ENCODE measurements at regions not wholly inside any gene's neighbourhood (a gene's known extent, or its start where the extent isn't known, plus 50 kb on each side); places are given as distances from the start of the nearest gene placed in this dataset.

DNA sequence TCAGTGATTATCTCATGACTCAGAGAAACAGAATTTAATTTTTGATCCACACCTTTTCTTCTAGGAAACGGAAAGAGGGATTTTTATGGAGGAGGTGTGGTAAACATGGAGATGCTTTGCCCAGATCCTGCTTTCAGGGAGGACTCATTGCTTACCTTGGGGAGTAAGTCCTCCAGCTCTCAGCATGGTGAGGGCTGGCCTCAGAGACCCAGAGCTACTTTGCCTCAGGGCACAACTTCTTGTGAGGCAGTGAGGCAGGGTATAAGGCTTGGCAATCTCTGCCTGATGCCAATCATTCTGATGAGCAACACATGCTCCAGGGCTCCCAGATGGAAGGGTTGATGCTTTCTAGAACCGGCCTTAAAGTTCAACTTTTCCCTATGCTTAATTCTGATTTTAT lies 189.9 kb upstream of the DCC start:
- TF ChIP-seq, protein P1, sequence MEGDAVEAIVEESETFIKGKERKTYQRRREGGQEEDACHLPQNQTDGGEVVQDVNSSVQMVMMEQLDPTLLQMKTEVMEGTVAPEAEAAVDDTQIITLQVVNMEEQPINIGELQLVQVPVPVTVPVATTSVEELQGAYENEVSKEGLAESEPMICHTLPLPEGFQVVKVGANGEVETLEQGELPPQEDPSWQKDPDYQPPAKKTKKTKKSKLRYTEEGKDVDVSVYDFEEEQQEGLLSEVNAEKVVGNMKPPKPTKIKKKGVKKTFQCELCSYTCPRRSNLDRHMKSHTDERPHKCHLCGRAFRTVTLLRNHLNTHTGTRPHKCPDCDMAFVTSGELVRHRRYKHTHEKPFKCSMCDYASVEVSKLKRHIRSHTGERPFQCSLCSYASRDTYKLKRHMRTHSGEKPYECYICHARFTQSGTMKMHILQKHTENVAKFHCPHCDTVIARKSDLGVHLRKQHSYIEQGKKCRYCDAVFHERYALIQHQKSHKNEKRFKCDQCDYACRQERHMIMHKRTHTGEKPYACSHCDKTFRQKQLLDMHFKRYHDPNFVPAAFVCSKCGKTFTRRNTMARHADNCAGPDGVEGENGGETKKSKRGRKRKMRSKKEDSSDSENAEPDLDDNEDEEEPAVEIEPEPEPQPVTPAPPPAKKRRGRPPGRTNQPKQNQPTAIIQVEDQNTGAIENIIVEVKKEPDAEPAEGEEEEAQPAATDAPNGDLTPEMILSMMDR (conservative IDR thresholded peaks at IDR 0.05 in 1 of 2, IDR thresholded peaks at IDR 0.05 in 1 of 2; ENCODE audit: low read depth in 1 of 2, low read length in 2 of 2): no peak
- TF ChIP-seq EZH2 (IDR thresholded peaks at IDR 0.05; ENCODE audit: low read length, missing control alignments): no peak
- Histone ChIP-seq H3K4me3 (replicated peaks in 1 of 4; ENCODE audit: control extremely low read depth in 1 of 4, insufficient read depth in 1 of 4, low read depth in 3 of 4, low read length in 4 of 4) (no peak overlapping the region), H3K36me3 (ENCODE audit: control insufficient read depth, insufficient read depth, low read length) (no peaks in the 10 kb centered on the region), H3K9me3 (ENCODE audit: control insufficient read depth, insufficient read depth, low read depth, low read length) (no peaks in the 10 kb centered on the region), H3K27me3 (ENCODE audit: control insufficient read depth, insufficient read depth, low read length) (no peaks in the 10 kb centered on the region), H2AFZ (ENCODE audit: low read length) (no peak overlapping the region), H3K9ac (ENCODE audit: insufficient read depth, low read length) (no peak overlapping the region), H3K4me2 (ENCODE audit: extremely low read depth, insufficient read depth, low read length) (no peak overlapping the region), H3K79me2 (ENCODE audit: control insufficient read depth, insufficient read depth, low read length) (no peaks in the 10 kb centered on the region), H3K4me1 (ENCODE audit: control insufficient read depth, extremely low read depth, insufficient read depth, low read length) (no peaks in the 10 kb centered on the region), H4K20me1 (ENCODE audit: control insufficient read depth, extremely low read depth, insufficient read depth, low read length) (no peaks in the 10 kb centered on the region), H3K27ac (ENCODE audit: insufficient read depth, low read length) (no peak overlapping the region)
- DNase-seq (ENCODE audit: low read depth in 2 of 2): no peak

DNA sequence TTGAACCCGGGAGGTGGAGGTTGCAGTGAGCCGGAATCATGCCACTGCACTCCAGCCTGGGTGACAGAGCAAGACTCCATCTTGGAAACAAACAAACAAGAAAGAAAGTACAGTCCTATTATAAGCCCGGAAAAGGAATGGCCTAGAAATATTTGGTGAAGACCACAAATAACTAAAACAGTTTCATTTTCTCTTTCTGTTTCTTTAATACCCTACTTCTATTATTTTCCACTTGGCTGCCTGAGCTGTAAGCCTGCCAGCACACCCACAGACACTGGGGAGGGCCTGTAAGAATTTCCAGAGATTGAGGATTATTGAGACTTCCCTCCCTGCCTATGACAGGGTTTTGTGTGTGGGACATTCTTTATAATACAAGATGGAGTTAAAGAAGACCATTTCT lies 188.0 kb upstream of the DCC start:
- Histone ChIP-seq H3K4me3 (replicated peaks in 1 of 4; ENCODE audit: control extremely low read depth in 1 of 4, insufficient read depth in 1 of 4, low read depth in 3 of 4, low read length in 4 of 4) (no peak overlapping the region), H3K27me3 (ENCODE audit: control insufficient read depth, insufficient read depth, low read length) (no peaks in the 10 kb centered on the region), H3K36me3 (ENCODE audit: control insufficient read depth, insufficient read depth, low read length) (no peaks in the 10 kb centered on the region)

DNA sequence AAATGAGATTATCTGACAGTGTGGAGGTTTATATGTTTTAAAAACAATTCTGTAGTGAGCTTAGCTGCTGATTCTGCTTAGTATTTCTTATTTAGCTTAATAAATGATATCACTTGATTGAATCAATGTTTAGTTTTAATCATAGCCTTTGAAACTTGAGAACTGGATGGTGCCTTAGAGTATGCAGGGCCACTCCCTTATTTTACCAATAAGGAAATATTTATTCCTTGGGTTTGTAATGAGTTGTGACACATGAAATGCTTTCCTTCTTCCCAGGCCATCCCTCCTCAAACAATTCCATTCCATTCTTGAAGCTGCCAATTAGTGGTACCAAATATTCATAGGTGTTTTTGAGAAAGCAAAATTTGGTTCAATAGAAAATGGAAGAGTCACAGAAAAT lies 183.8 kb upstream of the DCC start:
- TF ChIP-seq, protein P1 (conservative IDR thresholded peaks at IDR 0.05 in 1 of 2, IDR thresholded peaks at IDR 0.05 in 1 of 2; ENCODE audit: low read depth in 1 of 2, low read length in 2 of 2): no peak
- no peak for TF ChIP-seq EZH2 (IDR thresholded peaks at IDR 0.05; ENCODE audit: low read length, missing control alignments)
- Histone ChIP-seq H3K79me2 (ENCODE audit: control insufficient read depth, insufficient read depth, low read length) (no peaks in the 10 kb centered on the region), H3K27ac (ENCODE audit: insufficient read depth, low read length) (no peak overlapping the region), H3K9ac (ENCODE audit: insufficient read depth, low read length) (no peak overlapping the region), H3K27me3 (ENCODE audit: control insufficient read depth, insufficient read depth, low read length) (no peaks in the 10 kb centered on the region), H3K4me3 (replicated peaks in 1 of 4; ENCODE audit: control extremely low read depth in 1 of 4, insufficient read depth in 1 of 4, low read depth in 3 of 4, low read length in 4 of 4) (no peak overlapping the region), H3K9me3 (ENCODE audit: control insufficient read depth, insufficient read depth, low read depth, low read length) (no peaks in the 10 kb centered on the region), H2AFZ (ENCODE audit: low read length) (no peak overlapping the region), H3K36me3 (ENCODE audit: control insufficient read depth, insufficient read depth, low read length) (no peaks in the 10 kb centered on the region), H4K20me1 (ENCODE audit: control insufficient read depth, extremely low read depth, insufficient read depth, low read length) (no peaks in the 10 kb centered on the region), H3K4me2 (ENCODE audit: extremely low read depth, insufficient read depth, low read length) (no peak overlapping the region), H3K4me1 (ENCODE audit: control insufficient read depth, extremely low read depth, insufficient read depth, low read length) (no peaks in the 10 kb centered on the region)
- no peak for DNase-seq (ENCODE audit: low read depth in 2 of 2)

More for the DNA sequence above, 188.0 kb upstream of the DCC start:
- no peak overlapping the region for H3K4me2 ChIP-seq (ENCODE audit: extremely low read depth, insufficient read depth, low read length)
- H3K9me3 ChIP-seq (ENCODE audit: control insufficient read depth, insufficient read depth, low read depth, low read length): no peaks in the 10 kb centered on the region
- H3K79me2 ChIP-seq (ENCODE audit: control insufficient read depth, insufficient read depth, low read length): no peaks in the 10 kb centered on the region
- H3K27ac ChIP-seq (ENCODE audit: insufficient read depth, low read length): no peak overlapping the region
- DNase-seq (ENCODE audit: low read depth in 2 of 2): peak in 1 of 2 donors; percentile 21
- TF ChIP-seq, protein P1 (conservative IDR thresholded peaks at IDR 0.05 in 1 of 2, IDR thresholded peaks at IDR 0.05 in 1 of 2; ENCODE audit: low read depth in 1 of 2, low read length in 2 of 2): no peak
- TF ChIP-seq EZH2 (IDR thresholded peaks at IDR 0.05; ENCODE audit: low read length, missing control alignments): no peak
- H3K4me1 ChIP-seq (ENCODE audit: control insufficient read depth, extremely low read depth, insufficient read depth, low read length): no peaks in the 10 kb centered on the region
- H4K20me1 ChIP-seq (ENCODE audit: control insufficient read depth, extremely low read depth, insufficient read depth, low read length): no peaks in the 10 kb centered on the region
- no peak overlapping the region for H3K9ac ChIP-seq (ENCODE audit: insufficient read depth, low read length)
- H2AFZ ChIP-seq (ENCODE audit: low read length): no peak overlapping the region

Measured in fibroblast of lung (primary cell).